Heart left ventricle (tissue), 13 donors: ENCODE measurements at regions not wholly inside any gene's neighbourhood (a gene's known extent, or its start where the extent isn't known, plus 50 kb on each side); places are given as distances from the start of the nearest gene placed in this dataset.

Experiments
- POLR2A ChIP-seq, 2 donors: fragments of 450-650 bp; IDR thresholded peaks; one replicate each; pipeline ENCODE4 v1.6.1; 2017; ENCODE audit warnings: antibody characterized with exemption in 2 of 2, mild to moderate bottlenecking in 2 of 2, moderate library complexity in 2 of 2
- TF ChIP-seq, protein P1 (sequence below), 12 donors: fragments of 200-600 bp; sonication (generic) in 4 of 12; IDR thresholded peaks; one replicate each; pipeline versions ENCODE4 v1.5.0 to v1.8.0; 2018 to 2022; ENCODE audit warnings: antibody characterized with exemption in 12 of 12, mild to moderate bottlenecking in 5 of 12
- donor health status: ischemic (EF 13 %, LVEDD 7.1; RV severe dilation, severe dysfunction).
- donor health status: DM: no; HTN: yes; CAD: no.
- donor health status: DM: no; HTN: no; CAD: no.
- donor health status: ischemic (EF 25% LVEDD 6.9; RV normal size, moderate dysfunction).
- donor health status: ischemic (EF 25% LVEDD 5.7; RV mildly dilated, moderate dysfunction).
- donor health status: ischemic (EF 35%, LVEDD 5.7; RV mildly dilated, moderate dysfunction).
- donor health status: nonischemic (EF 11% LVEDD 7.7; RV severe dilation, severe dysfunction).
- donor health status: DM: yes; HTN: yes; CAD: no.
- donor health status: PGD.
- donor health status: ischemic (EF 29% LVEDD 5.4; RV normal size, mild dysfunction).
- donor health status: nonischemic (EF 23%, LVEDD 6.1; RV moderate dilation, normal function).

DNA sequence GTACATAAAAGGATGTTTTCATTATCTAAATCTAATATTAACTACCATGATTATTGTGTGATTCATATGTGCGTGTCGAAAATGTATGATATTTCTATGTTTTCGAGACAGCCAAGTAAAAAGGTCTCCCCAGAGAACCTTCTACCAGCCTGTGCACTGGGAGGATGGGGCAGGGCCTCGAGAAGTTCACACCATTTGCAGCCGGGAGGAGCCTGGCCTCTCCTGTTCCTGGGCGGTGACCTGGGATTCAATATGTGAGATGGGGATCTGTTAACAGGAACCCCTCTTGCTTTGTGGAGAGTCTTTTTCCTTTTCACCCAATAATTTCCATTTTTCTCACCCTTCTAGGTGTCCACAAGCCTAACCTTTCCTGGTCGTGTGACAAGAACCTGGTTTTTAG is 189.3 kb downstream of the IPO8 start:
- TF ChIP-seq, protein P1, sequence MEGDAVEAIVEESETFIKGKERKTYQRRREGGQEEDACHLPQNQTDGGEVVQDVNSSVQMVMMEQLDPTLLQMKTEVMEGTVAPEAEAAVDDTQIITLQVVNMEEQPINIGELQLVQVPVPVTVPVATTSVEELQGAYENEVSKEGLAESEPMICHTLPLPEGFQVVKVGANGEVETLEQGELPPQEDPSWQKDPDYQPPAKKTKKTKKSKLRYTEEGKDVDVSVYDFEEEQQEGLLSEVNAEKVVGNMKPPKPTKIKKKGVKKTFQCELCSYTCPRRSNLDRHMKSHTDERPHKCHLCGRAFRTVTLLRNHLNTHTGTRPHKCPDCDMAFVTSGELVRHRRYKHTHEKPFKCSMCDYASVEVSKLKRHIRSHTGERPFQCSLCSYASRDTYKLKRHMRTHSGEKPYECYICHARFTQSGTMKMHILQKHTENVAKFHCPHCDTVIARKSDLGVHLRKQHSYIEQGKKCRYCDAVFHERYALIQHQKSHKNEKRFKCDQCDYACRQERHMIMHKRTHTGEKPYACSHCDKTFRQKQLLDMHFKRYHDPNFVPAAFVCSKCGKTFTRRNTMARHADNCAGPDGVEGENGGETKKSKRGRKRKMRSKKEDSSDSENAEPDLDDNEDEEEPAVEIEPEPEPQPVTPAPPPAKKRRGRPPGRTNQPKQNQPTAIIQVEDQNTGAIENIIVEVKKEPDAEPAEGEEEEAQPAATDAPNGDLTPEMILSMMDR (IDR thresholded peaks at IDR 0.05) = no peak
- TF ChIP-seq POLR2A (IDR thresholded peaks at IDR 0.05) = no peak
